HEK293T (cell line): ENCODE measurements at regions not wholly inside any gene's neighbourhood (a gene's known extent, or its start where the extent isn't known, plus 50 kb on each side); places are given as distances from the start of the nearest gene placed in this dataset.

Experiments used
- ARNT ChIP-seq: fragments of 450-650 bp; IDR thresholded peaks from 2 replicates; pipeline ENCODE4 v1.6.1; 2017; ENCODE audit warnings: mild to moderate bottlenecking
- BHLHE40 ChIP-seq: fragments of 450-650 bp; IDR thresholded peaks from 2 replicates; pipeline ENCODE4 v1.6.1; 2016; ENCODE audit warnings: mild to moderate bottlenecking, moderate library complexity, borderline replicate concordance
- ELF4 ChIP-seq: fragments of 450-650 bp; IDR thresholded peaks from 2 replicates; pipeline ENCODE4 v1.6.1; 2017; ENCODE audit warnings: antibody characterized with exemption
- FOXA1 ChIP-seq: fragments of 450-650 bp; IDR thresholded peaks from 2 replicates; pipeline ENCODE4 v1.6.1; 2016; ENCODE audit warnings: mild to moderate bottlenecking
- FOXK2 ChIP-seq: fragments of 450-650 bp; IDR thresholded peaks from 2 replicates; pipeline ENCODE4 v1.6.1; 2016; ENCODE audit warnings: mild to moderate bottlenecking
- HDGF ChIP-seq: fragments of 450-650 bp; IDR thresholded peaks from 2 replicates; pipeline ENCODE4 v1.6.1; 2017; ENCODE audit warnings: antibody characterized with exemption, borderline replicate concordance
- L3MBTL2 ChIP-seq: fragments of 450-650 bp; conservative IDR thresholded peaks from 2 replicates; pipeline ENCODE4 v1.6.1; 2016; ENCODE audit warnings: mild to moderate bottlenecking
- NFRKB ChIP-seq: fragments of 450-650 bp; IDR thresholded peaks from 2 replicates; pipeline ENCODE4 v1.6.1; 2016; ENCODE audit warnings: mild to moderate bottlenecking, moderate library complexity
- SP1 ChIP-seq: fragments of 450-650 bp; IDR thresholded peaks from 2 replicates; pipeline ENCODE4 v1.6.1; 2017
- TARDBP ChIP-seq: fragments of 450-650 bp; IDR thresholded peaks from 2 replicates; pipeline ENCODE4 v1.6.1; 2016
- ZNF384 ChIP-seq: fragments of 450-650 bp; IDR thresholded peaks from 2 replicates; pipeline ENCODE4 v1.6.1; 2016

GRCh38 chrX:51407520-51408409, 75.1 kb downstream of the NUDT10 start:
- TF ChIP-seq NFRKB (no peak), FOXA1 (no peak), L3MBTL2 (no peak), BHLHE40 (no peak), ARNT (no peak), HDGF (no peak), ZNF384 (no peak), FOXK2 (no peak), TARDBP (no peak), SP1 (no peak), ELF4 (no peak)
